Renal pelvis (tissue), 1 donor: ENCODE measurements at regions not wholly inside any gene's neighbourhood (a gene's known extent, or its start where the extent isn't known, plus 50 kb on each side); places are given as distances from the start of the nearest gene placed in this dataset.
"Not testable (repeated sequence)": the region's sequence is repeated elsewhere in the genome, so short reads cannot be mapped to it uniquely, and the experiment has no call there.

Source experiments
- DNase-seq: peaks from one replicate; pipeline ENCODE4 v3.0.0-alpha.2; 2013

- DNase-seq: no peak
These were observed 124.7 kb upstream of the VLDLR start for GRCh38 chr9:2496934-2497333.

GRCh38 chr9:2497666-2498400 is 123.8 kb upstream of the VLDLR start:
- no peak for DNase-seq

GRCh38 chr9:2502210-2502609 is 119.4 kb upstream of the VLDLR start:
- no peak for DNase-seq

- no peak for DNase-seq
These were observed 118.8 kb upstream of the VLDLR start for GRCh38 chr9:2502760-2503159.

- DNase-seq: no peak
These were observed 115.3 kb upstream of the VLDLR start for GRCh38 chr9:2506321-2506720.

GRCh38 chr9:2523591-2523990 is 98.0 kb upstream of the VLDLR start:
- no peak for DNase-seq

GRCh38 chr9:2524601-2525000 is 97.0 kb upstream of the VLDLR start:
- DNase-seq: no peak

- no peak for DNase-seq
These were observed 96.4 kb upstream of the VLDLR start for GRCh38 chr9:2525147-2525546.

GRCh38 chr9:2526071-2526828 is 95.3 kb upstream of the VLDLR start:
- DNase-seq: no peak

GRCh38 chr9:2531481-2531880 is 90.1 kb upstream of the VLDLR start:
- no peak for DNase-seq

- no peak for DNase-seq
These were observed 85.1 kb upstream of the VLDLR start for GRCh38 chr9:2536511-2536910.

- no peak for DNase-seq
These were observed 75.6 kb upstream of the VLDLR start for GRCh38 chr9:2545881-2546490.

- not testable (repeated sequence) for DNase-seq
These were observed 65.5 kb upstream of the VLDLR start for GRCh38 chr9:2555899-2556600.

GRCh38 chr9:2557693-2558092 is 63.9 kb upstream of the VLDLR start:
- no peak for DNase-seq

- DNase-seq: peak; percentile 75
These were observed 62.1 kb upstream of the VLDLR start for GRCh38 chr9:2559192-2560152.

- DNase-seq: no peak
These were observed 61.4 kb upstream of the VLDLR start for GRCh38 chr9:2560180-2560579.

GRCh38 chr9:2565676-2566340 is 55.8 kb upstream of the VLDLR start:
- no peak for DNase-seq

- no peak for DNase-seq
These were observed 53.7 kb upstream of the VLDLR start for GRCh38 chr9:2567922-2568321.

GRCh38 chr9:2568689-2569088 is 52.9 kb upstream of the VLDLR start:
- DNase-seq: no peak

GRCh38 chr9:2570615-2571479 is 50.7 kb upstream of the VLDLR start:
- DNase-seq: peak; percentile 40
